Adrenal gland (tissue), 9 donors: ENCODE measurements at regions not wholly inside any gene's neighbourhood (a gene's known extent, or its start where the extent isn't known, plus 50 kb on each side); places are given as distances from the start of the nearest gene placed in this dataset.
A peak's percentile ranks its signal among the peaks of the same experiment; 100 is the strongest.

Source experiments
- DNase-seq, 7 donors: peaks; one replicate each; pipeline ENCODE4 v3.0.0-alpha.2; 2019 to 2020
- H3K27ac ChIP-seq, 5 donors: fragments of 200-600 bp; sonication (generic) in 4 of 5; 1 replicate in 3 of 5; 2 replicates in 2 of 5; pipeline versions ENCODE4 v1.5.1 to v1.8.0; 2016 to 2020; ENCODE audit warnings: mild to moderate bottlenecking in 1 of 5
- H3K27me3 ChIP-seq: fragments of 200-600 bp; 2 replicates; pipeline ENCODE4 v1.8.0; 2021
- H3K36me3 ChIP-seq, 2 donors: fragments of 200-600 bp; replicated peaks in 1 of 2; 1 replicate in 1 of 2; 2 replicates in 1 of 2; pipeline versions ENCODE4 v1.5.1 to v1.8.0; 2018 to 2022
- H3K4me1 ChIP-seq, 2 donors: fragments of 200-600 bp; replicated peaks in 1 of 2; 1 replicate in 1 of 2; 2 replicates in 1 of 2; pipeline versions ENCODE4 v1.5.1 to v1.8.0; 2018 to 2021
- H3K4me3 ChIP-seq, 4 donors: fragments of 200-600 bp; sonication (generic) in 3 of 4; one replicate each; pipeline ENCODE4 v1.5.1; 2016 to 2018
- H3K9me3 ChIP-seq, 3 donors: fragments of 200-600 bp; sonication (generic) in 1 of 3; replicated peaks in 1 of 3; 1 replicate in 2 of 3; 2 replicates in 1 of 3; pipeline versions ENCODE4 v1.5.1 to v1.8.0; 2016 to 2021
- CTCF ChIP-seq, 6 experiments: fragments of 450-650 bp in 4 of 6; fragments of 200-600 bp in 2 of 6; sonication (generic) in 1 of 6; IDR thresholded peaks; 1 replicate in 5 of 6; 2 replicates in 1 of 6; pipeline versions ENCODE4 v1.5.1 to v1.8.0; 2016 to 2021; ENCODE audit warnings: antibody characterized with exemption in 6 of 6, mild to moderate bottlenecking in 2 of 6, moderate library complexity in 1 of 6
- POLR2A ChIP-seq, 2 donors: fragments of 450-650 bp; IDR thresholded peaks; one replicate each; pipeline ENCODE4 v1.6.1; 2017; ENCODE audit warnings: antibody characterized with exemption in 2 of 2, mild to moderate bottlenecking in 2 of 2, moderate library complexity in 1 of 2
- WGBS, 4 donors: extraction: QIAGEN DNeasy Blood & Tissue Kit in 2 of 4; methylation state at CpG; one replicate each; pipeline versions ENCODE4 v1.1.5 to v1.1.7; 2013 to 2017; 5-methylcytosine and 5-hydroxymethylcytosine counted together
- intact Hi-C, 2 donors: fragments of 100-400 bp; cut with DNase I; formaldehyde crosslinking; loops; one replicate each; pipeline versions ENCODE4 v1.14.1 to v1.15.0; 2022 to 2023
- donor health status: healthy with polysubstance abuse.
- donor health status: Bipolar disorder and iron deficiency.
- donor health status: DM: yes; HTN: yes; CAD: no.
- donor health status: DM: no; HTN: no; CAD: no.
- donor health status: DM: no; HTN: no; CAD: no.

- Histone ChIP-seq H3K36me3 (no peaks in the 10 kb centered on the region), H3K27ac (no peak overlapping the region), H3K9me3 (no peaks in the 10 kb centered on the region), H3K4me3 (no peak overlapping the region), H3K4me1 (no peaks in the 10 kb centered on the region), H3K27me3 (no peaks in the 10 kb centered on the region)
- intact Hi-C loops: no loop called here
- TF ChIP-seq POLR2A (IDR thresholded peaks at IDR 0.05) (no peak), CTCF (IDR thresholded peaks at IDR 0.05) (no peak)
- WGBS, 4 donors: 55 to 66% (median 65%) methylated on average over 5 of the region's 5 CpGs
- DNase-seq: no peak
Observed at GRCh38 chr11:18878211-18878610, 61.0 kb downstream of the MRGPRX1 start.

GRCh38 chr11:18865951-18866350 lies 73.3 kb downstream of the MRGPRX1 start:
- Histone ChIP-seq H3K27me3 (peaks cover 6% of the 10 kb centered on the region), H3K36me3 (no peaks in the 10 kb centered on the region), H3K4me3 (no peak overlapping the region), H3K27ac (no peak overlapping the region), H3K4me1 (no peaks in the 10 kb centered on the region), H3K9me3 (no peaks in the 10 kb centered on the region)
- no peak for DNase-seq
- WGBS, 4 donors: 68 to 80% (median 76%) methylated on average over 2 of the region's 2 CpGs
- intact Hi-C loops: no loop called here
- TF ChIP-seq POLR2A (IDR thresholded peaks at IDR 0.05) (no peak), CTCF (IDR thresholded peaks at IDR 0.05) (no peak)

- intact Hi-C loops: no loop called here
- no peaks in the 10 kb centered on the region for H3K4me1 ChIP-seq
- H3K27ac ChIP-seq: no peak overlapping the region
- DNase-seq: no peak
- 78 to 90% (median 87%) methylated on average over 3 of the region's 3 CpGs for WGBS, 4 donors
- H3K36me3 ChIP-seq: no peaks in the 10 kb centered on the region
- no peak overlapping the region for H3K4me3 ChIP-seq
- TF ChIP-seq CTCF (IDR thresholded peaks at IDR 0.05) (no peak), POLR2A (IDR thresholded peaks at IDR 0.05) (no peak)
- H3K9me3 ChIP-seq: no peaks in the 10 kb centered on the region
- peaks cover 6% of the 10 kb centered on the region for H3K27me3 ChIP-seq
Observed at GRCh38 chr11:18865261-18865660, 73.7 kb upstream of the PTPN5 start.

- peak in 5 of 6 experiments; percentile 12 to 37 (median 21) for TF ChIP-seq CTCF (IDR thresholded peaks at IDR 0.05)
- TF ChIP-seq POLR2A (IDR thresholded peaks at IDR 0.05): no peak
- WGBS, 4 donors: 28 to 34% (median 31%) methylated on average over 5 of the region's 5 CpGs
Observed at GRCh38 chr11:18853086-18853720, 61.6 kb upstream of the PTPN5 start.

More at GRCh38 chr11:18853086-18853720, 61.6 kb upstream of the PTPN5 start:
- intact Hi-C loops: no loop called here
- H3K36me3 ChIP-seq: no peaks in the 10 kb centered on the region
- no peak overlapping the region for H3K4me3 ChIP-seq
- H3K27ac ChIP-seq: no peak overlapping the region
- no peaks in the 10 kb centered on the region for H3K27me3 ChIP-seq
- no peaks in the 10 kb centered on the region for H3K4me1 ChIP-seq
- H3K9me3 ChIP-seq: no peaks in the 10 kb centered on the region
- no peak for DNase-seq
